T47D (cell line): ENCODE measurements at regions not wholly inside any gene's neighbourhood (a gene's known extent, or its start where the extent isn't known, plus 50 kb on each side); places are given as distances from the start of the nearest gene placed in this dataset.

Experiments used
- DNase-seq, 2 experiments: peaks; one replicate each; pipeline versions ENCODE4 v3.0.0 to v3.0.0-alpha.2; 2011 to 2012; ENCODE audit warnings: low read depth in 1 of 2, low spot score in 1 of 2
- JUND ChIP-seq: IDR thresholded peaks from 2 replicates; pipeline ENCODE4 v1.6.1; 2012; ENCODE audit warnings: low read depth
- in situ Hi-C: cut with HindIII; loops from 2 replicates; pipeline ENCODE4 v1.10.0; 2016; ENCODE audit warnings: low sequenced_read_pairs, low pct_unique_long_range_greater_than_20kb

GRCh38 chr10:10828623-10829022, 189.0 kb upstream of the CELF2 start:
- no peak for DNase-seq
- in situ Hi-C loops = no loop called here
- TF ChIP-seq JUND = no peak

GRCh38 chr10:10829576-10829975, 188.1 kb upstream of the CELF2 start:
- no peak for TF ChIP-seq JUND
- in situ Hi-C loops = no loop called here

GRCh38 chr10:10830293-10830986, 187.2 kb upstream of the CELF2 start:
- no peak for DNase-seq
- no peak for TF ChIP-seq JUND
- in situ Hi-C loops = no loop called here

More at GRCh38 chr10:10829576-10829975, 188.1 kb upstream of the CELF2 start:
- DNase-seq = no peak

GRCh38 chr10:10831085-10831484, 186.6 kb upstream of the CELF2 start:
- in situ Hi-C loops = no loop called here
- DNase-seq = no peak
- no peak for TF ChIP-seq JUND

- no peak for TF ChIP-seq JUND
- no peak for DNase-seq
- in situ Hi-C loops = no loop called here
Observed at GRCh38 chr10:10833955-10834354, 183.7 kb upstream of the CELF2 start.

GRCh38 chr10:10844251-10844650, 173.4 kb upstream of the CELF2 start:
- in situ Hi-C loops = no loop called here
- DNase-seq = no peak
- no peak for TF ChIP-seq JUND

- no peak for DNase-seq
- TF ChIP-seq JUND = no peak
- in situ Hi-C loops = no loop called here
Observed at GRCh38 chr10:10845185-10845584, 172.5 kb upstream of the CELF2 start.

- in situ Hi-C loops = no loop called here
Observed at GRCh38 chr10:10845826-10846503, 171.7 kb upstream of the CELF2 start.

GRCh38 chr10:10846504-10846900, 171.2 kb upstream of the CELF2 start:
- in situ Hi-C loops = no loop called here

More at GRCh38 chr10:10845826-10846503, 171.7 kb upstream of the CELF2 start:
- no peak for DNase-seq
- no peak for TF ChIP-seq JUND

GRCh38 chr10:10847387-10847786, 170.3 kb upstream of the CELF2 start:
- in situ Hi-C loops = no loop called here
- no peak for DNase-seq
- no peak for TF ChIP-seq JUND

More at GRCh38 chr10:10846504-10846900, 171.2 kb upstream of the CELF2 start:
- TF ChIP-seq JUND = no peak
- DNase-seq = no peak

- no peak for TF ChIP-seq JUND
- in situ Hi-C loops = no loop called here
- no peak for DNase-seq
Observed at GRCh38 chr10:10848488-10849111, 169.1 kb upstream of the CELF2 start.

- no peak for TF ChIP-seq JUND
- no peak for DNase-seq
- in situ Hi-C loops = no loop called here
Observed at GRCh38 chr10:10849306-10849705, 168.4 kb upstream of the CELF2 start.

GRCh38 chr10:10850214-10850613, 167.5 kb upstream of the CELF2 start:
- TF ChIP-seq JUND = no peak
- no peak for DNase-seq
- in situ Hi-C loops = no loop called here
